Right lobe of liver (tissue), 4 donors: ENCODE measurements at regions not wholly inside any gene's neighbourhood (a gene's known extent, or its start where the extent isn't known, plus 50 kb on each side); places are given as distances from the start of the nearest gene placed in this dataset.

Experiments used
- CTCF ChIP-seq, 4 donors: fragments of 200-600 bp in 3 of 4; fragments of 450-650 bp in 1 of 4; IDR thresholded peaks; one replicate each; pipeline versions ENCODE4 v1.5.1 to v1.8.0; 2016 to 2022; ENCODE audit warnings: antibody characterized with exemption in 4 of 4, mild to moderate bottlenecking in 2 of 4
- POLR2A ChIP-seq: fragments of 450-650 bp; IDR thresholded peaks from one replicate; pipeline ENCODE4 v1.6.1; 2017; ENCODE audit warnings: antibody characterized with exemption, mild to moderate bottlenecking
- donor health status: DM: no; HTN: no; CAD: no.
- donor health status: DM: no; HTN: no; CAD: no.
- donor health status: DM: no; HTN: yes; CAD: no.

GRCh38 chr2:211062297-211062612 lies 505.9 kb downstream of the CPS1 start:
- TF ChIP-seq CTCF (IDR thresholded peaks at IDR 0.05) (no peak), POLR2A (no peak)
